ENCODE measurements at regions not wholly inside any gene's neighbourhood (a gene's known extent, or its start where the extent isn't known, plus 50 kb on each side); places are given as distances from the start of the nearest gene placed in this dataset.
"Not testable (repeated sequence)": the region's sequence is repeated elsewhere in the genome, so short reads cannot be mapped to it uniquely, and the experiment has no call there.

- no peak for DNase-seq
Measured at GRCh38 chr2:51960841-51961335, 929.0 kb upstream of the NRXN1 start.

- DNase-seq: no peak
Measured at GRCh38 chr2:51960281-51960680, 928.3 kb upstream of the NRXN1 start.

GRCh38 chr2:51959696-51960095, 927.8 kb upstream of the NRXN1 start:
- no peak for DNase-seq

GRCh38 chr2:51953931-51954330, 922.0 kb upstream of the NRXN1 start:
- DNase-seq: no peak

GRCh38 chr2:51921076-51921475, 889.1 kb upstream of the NRXN1 start:
- DNase-seq: no peak

- DNase-seq: no peak
Measured at GRCh38 chr2:51920509-51920908, 888.6 kb upstream of the NRXN1 start.

- DNase-seq: no peak
Measured at GRCh38 chr2:51919395-51919794, 887.5 kb upstream of the NRXN1 start.

GRCh38 chr2:51918113-51918512, 886.2 kb upstream of the NRXN1 start:
- DNase-seq: peak; percentile 40 to 49

GRCh38 chr2:51903728-51904127, 871.8 kb upstream of the NRXN1 start:
- DNase-seq: no peak

- no peak for DNase-seq
Measured at GRCh38 chr2:51899643-51900042, 867.7 kb upstream of the NRXN1 start.

GRCh38 chr2:51894584-51894983, 862.7 kb upstream of the NRXN1 start:
- DNase-seq: not testable (repeated sequence)

- DNase-seq: no peak
Measured at GRCh38 chr2:51888120-51888519, 856.2 kb upstream of the NRXN1 start.

- no peak for DNase-seq
Measured at GRCh38 chr2:51881673-51882072, 849.7 kb upstream of the NRXN1 start.

GRCh38 chr2:51880153-51880552, 848.2 kb upstream of the NRXN1 start:
- DNase-seq: no peak

GRCh38 chr2:51866361-51866760, 834.4 kb upstream of the NRXN1 start:
- no peak for DNase-seq

- DNase-seq: no peak
Measured at GRCh38 chr2:51859260-51859659, 827.3 kb upstream of the NRXN1 start.

GRCh38 chr2:51855683-51856082, 823.8 kb upstream of the NRXN1 start:
- no peak for DNase-seq

GRCh38 chr2:51846796-51847195, 814.9 kb upstream of the NRXN1 start:
- DNase-seq: no peak

GRCh38 chr2:51846018-51846417, 814.1 kb upstream of the NRXN1 start:
- DNase-seq: no peak

- no peak for DNase-seq
Measured at GRCh38 chr2:51844596-51844995, 812.7 kb upstream of the NRXN1 start.

GRCh38 chr2:51829477-51829876, 797.5 kb upstream of the NRXN1 start:
- DNase-seq: no peak

GRCh38 chr2:51825823-51826222, 793.9 kb upstream of the NRXN1 start:
- no peak for DNase-seq

- DNase-seq: no peak
Measured at GRCh38 chr2:51813247-51813646, 781.3 kb upstream of the NRXN1 start.

- no peak for DNase-seq
Measured at GRCh38 chr2:51812138-51812866, 780.4 kb upstream of the NRXN1 start.

GRCh38 chr2:51810197-51810596, 778.3 kb upstream of the NRXN1 start:
- DNase-seq: no peak

All from Kasumi-1 (cell line).